PFSK-1 (cell line): ENCODE measurements at regions not wholly inside any gene's neighbourhood (a gene's known extent, or its start where the extent isn't known, plus 50 kb on each side); places are given as distances from the start of the nearest gene placed in this dataset.

Source experiments
- FOXP2 ChIP-seq: optimal IDR thresholded peaks from 2 replicates; pipeline ENCODE3; 2011; ENCODE audit warnings: borderline replicate concordance, control low read depth, inconsistent platforms; ENCODE audit not compliant: insufficient read depth; ENCODE audit errors: extremely low read length, extremely low read depth
- POLR2AphosphoS5 ChIP-seq: IDR thresholded peaks from 2 replicates; pipeline ENCODE4 v1.6.1; 2012; ENCODE audit warnings: low read depth, mild to moderate bottlenecking, control low read depth, low read length, moderate library complexity
- REST ChIP-seq, 2 experiments: IDR thresholded peaks; 2 replicates each; pipeline versions ENCODE4 v1.6.1 to v1.8.0; 2011 to 2012; ENCODE audit warnings: low read depth in 2 of 2, low read length in 2 of 2, control low read depth in 1 of 2, inconsistent platforms in 1 of 2, mild to moderate bottlenecking in 1 of 2, moderate library complexity in 1 of 2; ENCODE audit not compliant: insufficient read depth in 1 of 2
- SIN3A ChIP-seq: IDR thresholded peaks from 2 replicates; pipeline ENCODE4 v1.6.1; 2012; ENCODE audit warnings: mild to moderate bottlenecking, low read length, moderate library complexity, borderline replicate concordance; ENCODE audit not compliant: insufficient read depth
- TAF1 ChIP-seq: IDR thresholded peaks from 2 replicates; pipeline ENCODE4 v1.6.1; 2012; ENCODE audit warnings: low read length, control low read depth, borderline replicate concordance; ENCODE audit not compliant: insufficient read depth

GRCh38 chr11:38680746-38681145, 2082.7 kb upstream of the RAG2 start:
- TF ChIP-seq FOXP2 = no peak
- TF ChIP-seq REST (IDR thresholded peaks at IDR 0.05; ENCODE audit: insufficient read depth in 1 of 2, low read depth in 2 of 2, low read length in 2 of 2) = no peak
- no peak for TF ChIP-seq POLR2AphosphoS5
- TF ChIP-seq TAF1 = no peak
- TF ChIP-seq SIN3A = no peak

- no peak for TF ChIP-seq SIN3A
- no peak for TF ChIP-seq TAF1
- TF ChIP-seq REST (IDR thresholded peaks at IDR 0.05; ENCODE audit: insufficient read depth in 1 of 2, low read depth in 2 of 2, low read length in 2 of 2) = no peak
- TF ChIP-seq POLR2AphosphoS5 = no peak
- TF ChIP-seq FOXP2 = no peak
These were observed 2082.1 kb upstream of the RAG2 start for GRCh38 chr11:38680166-38680565.

- TF ChIP-seq POLR2AphosphoS5 (no peak), REST (IDR thresholded peaks at IDR 0.05; ENCODE audit: insufficient read depth in 1 of 2, low read depth in 2 of 2, low read length in 2 of 2) (no peak)
These were observed 2074.4 kb upstream of the RAG2 start for GRCh38 chr11:38672445-38672844.

GRCh38 chr11:38667359-38667758, 2069.3 kb upstream of the RAG2 start:
- no peak for TF ChIP-seq SIN3A
- TF ChIP-seq REST (IDR thresholded peaks at IDR 0.05; ENCODE audit: insufficient read depth in 1 of 2, low read depth in 2 of 2, low read length in 2 of 2) = no peak
- TF ChIP-seq TAF1 = no peak
- no peak for TF ChIP-seq POLR2AphosphoS5
- no peak for TF ChIP-seq FOXP2

- TF ChIP-seq SIN3A = no peak
- TF ChIP-seq REST (IDR thresholded peaks at IDR 0.05; ENCODE audit: insufficient read depth in 1 of 2, low read depth in 2 of 2, low read length in 2 of 2) = no peak
- no peak for TF ChIP-seq TAF1
- TF ChIP-seq POLR2AphosphoS5 = no peak
- TF ChIP-seq FOXP2 = no peak
These were observed 2050.6 kb upstream of the RAG2 start for GRCh38 chr11:38648604-38649003.
